Neural cell (in vitro differentiated cells): ENCODE measurements at regions not wholly inside any gene's neighbourhood (a gene's known extent, or its start where the extent isn't known, plus 50 kb on each side); places are given as distances from the start of the nearest gene placed in this dataset.

Source experiments
- EP300 ChIP-seq: fragments of 450-650 bp; conservative IDR thresholded peaks from 2 replicates; pipeline ENCODE4 v1.6.1; 2014; ENCODE audit warnings: antibody characterized with exemption, mild to moderate bottlenecking, moderate library complexity; ENCODE audit not compliant: poor library complexity, severe bottlenecking
- EZH2 ChIP-seq: fragments of 200-600, 300-800 bp; shearing (Covaris generic), sonication (generic); IDR thresholded peaks from 2 replicates; pipeline ENCODE4 v1.6.1; 2014; ENCODE audit warnings: antibody characterized with exemption, low read length, borderline replicate concordance, mild to moderate bottlenecking; ENCODE audit not compliant: insufficient read depth, poor library complexity, severe bottlenecking
- POLR2AphosphoS5 ChIP-seq: IDR thresholded peaks from 2 replicates; pipeline ENCODE4 v1.6.1; 2012
- RAD21 ChIP-seq: fragments of 450-650 bp; conservative IDR thresholded peaks from 2 replicates; pipeline ENCODE4 v1.6.1; 2014; ENCODE audit warnings: antibody characterized with exemption, mild to moderate bottlenecking, moderate library complexity
- SMC3 ChIP-seq: fragments of 450-650 bp; conservative IDR thresholded peaks from 2 replicates; pipeline ENCODE4 v1.6.1; 2014; ENCODE audit warnings: antibody characterized with exemption, mild to moderate bottlenecking, moderate library complexity; ENCODE audit not compliant: poor library complexity
- TAF1 ChIP-seq: IDR thresholded peaks from 2 replicates; pipeline ENCODE4 v1.6.1; 2012; ENCODE audit warnings: low read depth
- TF ChIP-seq, protein P1 (sequence below): IDR thresholded peaks from 2 replicates; pipeline ENCODE4 v1.6.1; 2012; ENCODE audit warnings: borderline replicate concordance
- TF ChIP-seq, protein P2 (sequence below): fragments of 450-650 bp; IDR thresholded peaks from 2 replicates; pipeline ENCODE4 v1.5.1; 2014; ENCODE audit warnings: antibody characterized with exemption, mild to moderate bottlenecking, moderate library complexity; ENCODE audit not compliant: poor library complexity, severe bottlenecking

DNA sequence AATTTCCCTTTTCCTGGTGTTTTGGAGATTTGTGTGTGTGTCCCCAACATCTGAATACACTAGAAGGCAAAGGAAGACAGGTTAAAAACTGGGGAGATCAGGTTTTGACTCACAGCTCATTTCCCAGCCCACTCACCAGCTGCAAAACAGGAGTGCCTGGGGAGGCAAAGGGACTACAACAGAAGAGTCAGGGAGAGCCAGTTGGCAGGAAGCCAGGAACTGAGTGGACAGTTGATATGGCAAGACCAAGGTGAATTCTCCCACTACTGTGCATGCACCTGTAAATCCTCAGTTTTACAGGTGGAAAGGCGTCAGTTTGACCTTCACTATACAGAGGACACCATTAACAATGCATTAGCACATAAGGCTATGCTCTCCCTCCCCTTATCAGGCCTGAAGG, 901.5 kb upstream of the SEMA6D start:
- TF ChIP-seq POLR2AphosphoS5 (no peak), EP300 (no peak), EZH2 (no peak), SMC3 (no peak), TAF1 (no peak), RAD21 (no peak)
- TF ChIP-seq, protein P1, sequence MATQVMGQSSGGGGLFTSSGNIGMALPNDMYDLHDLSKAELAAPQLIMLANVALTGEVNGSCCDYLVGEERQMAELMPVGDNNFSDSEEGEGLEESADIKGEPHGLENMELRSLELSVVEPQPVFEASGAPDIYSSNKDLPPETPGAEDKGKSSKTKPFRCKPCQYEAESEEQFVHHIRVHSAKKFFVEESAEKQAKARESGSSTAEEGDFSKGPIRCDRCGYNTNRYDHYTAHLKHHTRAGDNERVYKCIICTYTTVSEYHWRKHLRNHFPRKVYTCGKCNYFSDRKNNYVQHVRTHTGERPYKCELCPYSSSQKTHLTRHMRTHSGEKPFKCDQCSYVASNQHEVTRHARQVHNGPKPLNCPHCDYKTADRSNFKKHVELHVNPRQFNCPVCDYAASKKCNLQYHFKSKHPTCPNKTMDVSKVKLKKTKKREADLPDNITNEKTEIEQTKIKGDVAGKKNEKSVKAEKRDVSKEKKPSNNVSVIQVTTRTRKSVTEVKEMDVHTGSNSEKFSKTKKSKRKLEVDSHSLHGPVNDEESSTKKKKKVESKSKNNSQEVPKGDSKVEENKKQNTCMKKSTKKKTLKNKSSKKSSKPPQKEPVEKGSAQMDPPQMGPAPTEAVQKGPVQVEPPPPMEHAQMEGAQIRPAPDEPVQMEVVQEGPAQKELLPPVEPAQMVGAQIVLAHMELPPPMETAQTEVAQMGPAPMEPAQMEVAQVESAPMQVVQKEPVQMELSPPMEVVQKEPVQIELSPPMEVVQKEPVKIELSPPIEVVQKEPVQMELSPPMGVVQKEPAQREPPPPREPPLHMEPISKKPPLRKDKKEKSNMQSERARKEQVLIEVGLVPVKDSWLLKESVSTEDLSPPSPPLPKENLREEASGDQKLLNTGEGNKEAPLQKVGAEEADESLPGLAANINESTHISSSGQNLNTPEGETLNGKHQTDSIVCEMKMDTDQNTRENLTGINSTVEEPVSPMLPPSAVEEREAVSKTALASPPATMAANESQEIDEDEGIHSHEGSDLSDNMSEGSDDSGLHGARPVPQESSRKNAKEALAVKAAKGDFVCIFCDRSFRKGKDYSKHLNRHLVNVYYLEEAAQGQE = no peak
- TF ChIP-seq, protein P2, sequence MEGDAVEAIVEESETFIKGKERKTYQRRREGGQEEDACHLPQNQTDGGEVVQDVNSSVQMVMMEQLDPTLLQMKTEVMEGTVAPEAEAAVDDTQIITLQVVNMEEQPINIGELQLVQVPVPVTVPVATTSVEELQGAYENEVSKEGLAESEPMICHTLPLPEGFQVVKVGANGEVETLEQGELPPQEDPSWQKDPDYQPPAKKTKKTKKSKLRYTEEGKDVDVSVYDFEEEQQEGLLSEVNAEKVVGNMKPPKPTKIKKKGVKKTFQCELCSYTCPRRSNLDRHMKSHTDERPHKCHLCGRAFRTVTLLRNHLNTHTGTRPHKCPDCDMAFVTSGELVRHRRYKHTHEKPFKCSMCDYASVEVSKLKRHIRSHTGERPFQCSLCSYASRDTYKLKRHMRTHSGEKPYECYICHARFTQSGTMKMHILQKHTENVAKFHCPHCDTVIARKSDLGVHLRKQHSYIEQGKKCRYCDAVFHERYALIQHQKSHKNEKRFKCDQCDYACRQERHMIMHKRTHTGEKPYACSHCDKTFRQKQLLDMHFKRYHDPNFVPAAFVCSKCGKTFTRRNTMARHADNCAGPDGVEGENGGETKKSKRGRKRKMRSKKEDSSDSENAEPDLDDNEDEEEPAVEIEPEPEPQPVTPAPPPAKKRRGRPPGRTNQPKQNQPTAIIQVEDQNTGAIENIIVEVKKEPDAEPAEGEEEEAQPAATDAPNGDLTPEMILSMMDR = no peak
